ENCODE measurements at regions not wholly inside any gene's neighbourhood (a gene's known extent, or its start where the extent isn't known, plus 50 kb on each side); places are given as distances from the start of the nearest gene placed in this dataset.

GRCh38 chr14:97290065-97290464 is 492.9 kb downstream of the VRK1 start:
- ChIA-PET POLR2A (no interaction called here), CTCF (interaction anchor here (1.5 kb wide), 1 partner anchor 8 kb away, joined by 10 read pairs; no protein-coding TSS in a partner anchor)
- Mint-ChIP-seq H3K4me1 (peaks cover 8% of the 10 kb centered on the region), H3K4me3 (no peak overlapping the region), H3K36me3 (no peaks in the 10 kb centered on the region), H3K27me3 (ENCODE audit: low read depth) (peaks cover 12% of the 10 kb centered on the region), H3K9me3 (peaks cover 5% of the 10 kb centered on the region; the same call in 1 of the 2 replicates), H3K27ac (no peak overlapping the region)
- ATAC-seq (no peak), DNase-seq (ENCODE audit: low spot score) (no peak)
- no peak for TF ChIP-seq RORB (CRISPR knock-in tag; IDR thresholded peaks at IDR 0.05)
- TF ChIP-seq FOXP4 (CRISPR knock-in tag; IDR thresholded peaks at IDR 0.05) = no peak
- TF ChIP-seq SMAD4 (CRISPR knock-in tag; IDR thresholded peaks at IDR 0.05) = no peak
- TF ChIP-seq CBFB (CRISPR knock-in tag; IDR thresholded peaks at IDR 0.05; ENCODE audit: low read depth) = no peak
- no peak for TF ChIP-seq PREB (CRISPR knock-in tag; IDR thresholded peaks at IDR 0.05; ENCODE audit: borderline replicate concordance)
- TF ChIP-seq ZNF138 (CRISPR knock-in tag; conservative IDR thresholded peaks at IDR 0.05) = no peak
- TF ChIP-seq JUN (CRISPR knock-in tag; IDR thresholded peaks at IDR 0.05) = no peak
- no peak for TF ChIP-seq HMGA2 (CRISPR knock-in tag; IDR thresholded peaks at IDR 0.05)
- TF ChIP-seq TEAD4 (CRISPR knock-in tag; IDR thresholded peaks at IDR 0.05) = no peak
- TF ChIP-seq USF1 (CRISPR knock-in tag; IDR thresholded peaks at IDR 0.05) = no peak
- TF ChIP-seq ATF1 (CRISPR knock-in tag; IDR thresholded peaks at IDR 0.05) = no peak
- no peak for TF ChIP-seq TEAD1 (CRISPR knock-in tag; IDR thresholded peaks at IDR 0.05)
- TF ChIP-seq CDX4 (CRISPR knock-in tag; IDR thresholded peaks at IDR 0.05; ENCODE audit: borderline replicate concordance) = no peak
- TF ChIP-seq OVOL2 (CRISPR knock-in tag; IDR thresholded peaks at IDR 0.05; ENCODE audit: borderline replicate concordance) = no peak
- no peak for TF ChIP-seq ZNF219 (CRISPR knock-in tag; IDR thresholded peaks at IDR 0.05; ENCODE audit: borderline replicate concordance)
- TF ChIP-seq E2F1 (CRISPR knock-in tag; IDR thresholded peaks at IDR 0.05) = no peak
- no peak for TF ChIP-seq NFATC4 (CRISPR knock-in tag; IDR thresholded peaks at IDR 0.05)
- TF ChIP-seq CREB1 (CRISPR knock-in tag; IDR thresholded peaks at IDR 0.05) = no peak
- TF ChIP-seq ATF2 (CRISPR knock-in tag; IDR thresholded peaks at IDR 0.05; ENCODE audit: borderline replicate concordance, low read depth) = no peak
- no peak for TF ChIP-seq ZBTB21 (CRISPR knock-in tag; IDR thresholded peaks at IDR 0.05; ENCODE audit: borderline replicate concordance)

- Mint-ChIP-seq H3K27ac (no peak overlapping the region), H3K9me3 (peaks cover 5% of the 10 kb centered on the region; the same call in 1 of the 2 replicates), H3K4me1 (peaks cover 8% of the 10 kb centered on the region), H3K36me3 (no peaks in the 10 kb centered on the region), H3K27me3 (ENCODE audit: low read depth) (peaks cover 8% of the 10 kb centered on the region), H3K4me3 (no peak overlapping the region)
- CTCF ChIA-PET = interaction anchor here (1.5 kb wide), 1 partner anchor 8 kb away, joined by 10 read pairs; no protein-coding TSS in a partner anchor
- DNase-seq (ENCODE audit: low spot score) (no peak), ATAC-seq (no peak)
- POLR2A ChIA-PET = no interaction called here
- no peak for TF ChIP-seq ELF4 (CRISPR knock-in tag; IDR thresholded peaks at IDR 0.05; ENCODE audit: low read depth)
- TF ChIP-seq IRF1 (CRISPR knock-in tag; IDR thresholded peaks at IDR 0.05) = no peak
- no peak for TF ChIP-seq KAT7 (CRISPR knock-in tag; IDR thresholded peaks at IDR 0.05; ENCODE audit: borderline replicate concordance)
- TF ChIP-seq MXD4 (CRISPR knock-in tag; IDR thresholded peaks at IDR 0.05; ENCODE audit: borderline replicate concordance) = no peak
- TF ChIP-seq RORB (CRISPR knock-in tag; IDR thresholded peaks at IDR 0.05) = no peak
- no peak for TF ChIP-seq USF2 (CRISPR knock-in tag; IDR thresholded peaks at IDR 0.05)
- no peak for TF ChIP-seq TEAD4 (CRISPR knock-in tag; IDR thresholded peaks at IDR 0.05)
Measured at GRCh38 chr14:97290977-97291376, 493.8 kb downstream of the VRK1 start.

Data from WTC11 (cell line).